HepG2 (cell line): ENCODE measurements at regions not wholly inside any gene's neighbourhood (a gene's known extent, or its start where the extent isn't known, plus 50 kb on each side); places are given as distances from the start of the nearest gene placed in this dataset.

ENCODE experiments used
- ATAC-seq: fragments of 200-7000 bp; cut with Tn5 transposase; 3 replicates; pipeline ENCODE4 v1.9.1; 2020; ENCODE audit warnings: mild to moderate bottlenecking, moderate library complexity
- BruUV-seq: library from RNA; stranded (reverse); fragments of 400-500 nt; replicated peaks from 2 replicates; lab custom pipeline; 2021; lab: Mats Ljungman, UMichigan
- CTCF ChIA-PET: fragments of 300-600 bp; formaldehyde crosslinking; extraction: SDS; loops from one replicate; lab custom pipeline; 2021; ENCODE audit warnings: low total read pairs, inconsistent platforms, low intra/inter-chr PET ratio; lab: Yijun Ruan, JAX
- POLR2A ChIA-PET: fragments of 350-600 bp; sonication (Branson Sonifier 250); formaldehyde crosslinking; loops from one replicate; lab custom pipeline; 2020; ENCODE audit warnings: antibody characterized with exemption, inconsistent platforms; lab: Yijun Ruan, JAX
- DNase-seq: peaks from one replicate; pipeline ENCODE4 v3.0.0-alpha.2; 2015; ENCODE audit warnings: low spot score
- FAIRE-seq: peaks from 3 replicates; lab custom pipeline; 2011; peaks lifted over from hg19 to GRCh38; lab: Jason Lieb, UNC
- H2AFZ ChIP-seq: one replicate; pipeline ENCODE4 v1.6.1; 2011; ENCODE audit warnings: low read length, inconsistent platforms
- H3K27ac ChIP-seq: fragments of 300-600 bp; 3 replicates; pipeline ENCODE4 v1.8.0; 2011; ENCODE audit warnings: mixed run types, mild to moderate bottlenecking, mixed read lengths, low read length, inconsistent platforms; ENCODE audit not compliant: insufficient read depth; ENCODE audit errors: extremely low read length
- H3K27me3 ChIP-seq, 2 experiments: fragments of 200-600 bp in 1 of 2; 2 replicates in 1 of 2; 3 replicates in 1 of 2; pipeline versions ENCODE4 v1.6.0 to v1.8.0; 2011; ENCODE audit warnings: low read length in 2 of 2, mild to moderate bottlenecking in 2 of 2, moderate library complexity in 2 of 2, inconsistent platforms in 1 of 2; ENCODE audit not compliant: insufficient read depth in 2 of 2, control insufficient read depth in 1 of 2
- H3K36me3 ChIP-seq, 2 experiments: fragments of 200-600 bp in 1 of 2; replicated peaks in 1 of 2; 2 replicates in 1 of 2; 3 replicates in 1 of 2; pipeline versions ENCODE4 v1.5.1 to v1.8.0; 2011; ENCODE audit warnings: low read length in 2 of 2, inconsistent platforms in 1 of 2; ENCODE audit not compliant: insufficient read depth in 2 of 2, control insufficient read depth in 1 of 2
- H3K4me1 ChIP-seq: 2 replicates; pipeline ENCODE4 v1.5.1; 2012; ENCODE audit warnings: low read length, inconsistent platforms; ENCODE audit not compliant: insufficient read depth
- H3K4me2 ChIP-seq: 2 replicates; pipeline ENCODE4 v1.6.0; 2011; ENCODE audit warnings: low read depth, low read length, inconsistent platforms
- H3K4me3 ChIP-seq, 3 experiments: fragments of 200-600 bp in 1 of 3; sonication (generic), shearing (Covaris generic) in 1 of 3; replicated peaks in 1 of 3; 2 replicates each; pipeline ENCODE4 v1.5.1; 2011 to 2016; ENCODE audit warnings: low read length in 3 of 3, inconsistent platforms in 2 of 3, low read depth in 2 of 3, mild to moderate bottlenecking in 2 of 3, control low read depth in 1 of 3, mixed read lengths in 1 of 3; ENCODE audit not compliant: insufficient read depth in 1 of 3
- H3K79me2 ChIP-seq: one replicate; pipeline ENCODE4 v1.6.1; 2011; ENCODE audit warnings: low read length, inconsistent platforms; ENCODE audit not compliant: insufficient read depth
- H3K9ac ChIP-seq: 2 replicates; pipeline ENCODE4 v1.6.0; 2011; ENCODE audit warnings: mild to moderate bottlenecking, low read depth, low read length, inconsistent platforms; ENCODE audit not compliant: insufficient read depth
- H3K9me3 ChIP-seq: 2 replicates; pipeline ENCODE4 v1.5.1; 2012; ENCODE audit warnings: mild to moderate bottlenecking, low read length
- H4K20me1 ChIP-seq: 2 replicates; pipeline ENCODE4 v1.6.0; 2011; ENCODE audit warnings: inconsistent platforms, mild to moderate bottlenecking, low read length, moderate library complexity; ENCODE audit not compliant: insufficient read depth
- DR1 ChIP-seq: sonication (generic); formaldehyde crosslinking; IDR thresholded peaks from 2 replicates; pipeline ENCODE4 v1.8.0; 2021; ENCODE audit warnings: mild to moderate bottlenecking, missing genetic modification reagents, inconsistent platforms
- GATAD2A ChIP-seq: IDR thresholded peaks from 2 replicates; pipeline ENCODE4 v1.6.1; 2016
- ZNF30 ChIP-seq: sonication (generic); formaldehyde crosslinking; IDR thresholded peaks from 2 replicates; pipeline ENCODE4 v1.5.0; 2020; ENCODE audit warnings: mild to moderate bottlenecking, missing genetic modification reagents
- ZNF672 ChIP-seq: sonication (generic); formaldehyde crosslinking; IDR thresholded peaks from 2 replicates; pipeline ENCODE4 v1.8.1; 2022; ENCODE audit warnings: missing genetic modification reagents
- WGBS: methylation state at CpG from one replicate; pipeline ENCODE4 v1.1.6; 2017; ENCODE audit warnings: low lambda C conversion rate; 5-methylcytosine and 5-hydroxymethylcytosine counted together
- in situ Hi-C: cut with HindIII; loops from 2 replicates; pipeline ENCODE4 v1.10.0; 2017; ENCODE audit warnings: low pct_unique_long_range_greater_than_20kb; ENCODE audit not compliant: extremely low pct_ligation_motif_present
- intact Hi-C: fragments of 100-400 bp; cut with micrococcal nuclease; formaldehyde crosslinking; loops from one replicate; pipeline ENCODE4 v1.10.0; 2022; ENCODE audit not compliant: unreplicated experiment
- TF ChIP-seq, protein P1 (sequence below): sonication (generic); formaldehyde crosslinking; IDR thresholded peaks from 2 replicates; pipeline ENCODE4 v1.8.1; 2023; ENCODE audit warnings: mild to moderate bottlenecking, missing genetic modification reagents, borderline replicate concordance
- TF ChIP-seq, protein P2 (sequence below): sonication (generic); formaldehyde crosslinking; IDR thresholded peaks from 2 replicates; pipeline ENCODE4 v1.5.1; 2020; ENCODE audit warnings: mild to moderate bottlenecking, missing genetic modification reagents, borderline replicate concordance

DNA sequence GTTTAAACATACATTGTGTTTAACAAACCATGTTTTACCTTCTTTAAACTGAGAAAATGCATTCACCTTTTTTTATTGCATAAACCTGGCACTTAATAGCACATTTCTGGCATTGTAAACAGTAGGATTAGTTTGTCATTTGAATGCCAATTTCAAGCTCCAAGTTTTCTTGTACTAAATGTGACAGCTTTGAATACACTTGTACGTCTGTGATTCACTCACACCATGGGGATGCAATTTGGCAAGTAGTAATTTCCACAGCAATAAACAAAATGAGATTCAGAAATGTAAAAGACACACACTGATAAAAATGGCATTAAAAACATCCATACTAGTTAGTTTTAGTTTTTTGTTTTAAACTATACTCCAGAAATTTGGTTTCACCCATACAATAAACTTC is 598.9 kb downstream of the SI start:
- Histone ChIP-seq H3K4me3 (no peak overlapping the region), H3K79me2 (no peaks in the 10 kb centered on the region), H3K27me3 (no peaks in the 10 kb centered on the region), H3K9ac (no peak overlapping the region), H3K4me1 (no peaks in the 10 kb centered on the region), H3K36me3 (no peaks in the 10 kb centered on the region), H3K9me3 (no peaks in the 10 kb centered on the region), H3K4me2 (no peak overlapping the region), H4K20me1 (no peaks in the 10 kb centered on the region), H3K27ac (no peak overlapping the region), H2AFZ (no peak overlapping the region)
- no peak for FAIRE-seq
- TF ChIP-seq GATAD2A (CRISPR knock-in tag) = no peak
- TF ChIP-seq, protein P1, sequence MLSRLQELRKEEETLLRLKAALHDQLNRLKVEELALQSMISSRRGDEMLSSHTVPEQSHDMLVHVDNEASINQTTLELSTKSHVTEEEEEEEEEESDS (CRISPR knock-in tag) = no peak
- no peak for TF ChIP-seq ZNF30 (CRISPR knock-in tag)
- TF ChIP-seq ZNF672 (CRISPR knock-in tag) = no peak
- TF ChIP-seq, protein P2, sequence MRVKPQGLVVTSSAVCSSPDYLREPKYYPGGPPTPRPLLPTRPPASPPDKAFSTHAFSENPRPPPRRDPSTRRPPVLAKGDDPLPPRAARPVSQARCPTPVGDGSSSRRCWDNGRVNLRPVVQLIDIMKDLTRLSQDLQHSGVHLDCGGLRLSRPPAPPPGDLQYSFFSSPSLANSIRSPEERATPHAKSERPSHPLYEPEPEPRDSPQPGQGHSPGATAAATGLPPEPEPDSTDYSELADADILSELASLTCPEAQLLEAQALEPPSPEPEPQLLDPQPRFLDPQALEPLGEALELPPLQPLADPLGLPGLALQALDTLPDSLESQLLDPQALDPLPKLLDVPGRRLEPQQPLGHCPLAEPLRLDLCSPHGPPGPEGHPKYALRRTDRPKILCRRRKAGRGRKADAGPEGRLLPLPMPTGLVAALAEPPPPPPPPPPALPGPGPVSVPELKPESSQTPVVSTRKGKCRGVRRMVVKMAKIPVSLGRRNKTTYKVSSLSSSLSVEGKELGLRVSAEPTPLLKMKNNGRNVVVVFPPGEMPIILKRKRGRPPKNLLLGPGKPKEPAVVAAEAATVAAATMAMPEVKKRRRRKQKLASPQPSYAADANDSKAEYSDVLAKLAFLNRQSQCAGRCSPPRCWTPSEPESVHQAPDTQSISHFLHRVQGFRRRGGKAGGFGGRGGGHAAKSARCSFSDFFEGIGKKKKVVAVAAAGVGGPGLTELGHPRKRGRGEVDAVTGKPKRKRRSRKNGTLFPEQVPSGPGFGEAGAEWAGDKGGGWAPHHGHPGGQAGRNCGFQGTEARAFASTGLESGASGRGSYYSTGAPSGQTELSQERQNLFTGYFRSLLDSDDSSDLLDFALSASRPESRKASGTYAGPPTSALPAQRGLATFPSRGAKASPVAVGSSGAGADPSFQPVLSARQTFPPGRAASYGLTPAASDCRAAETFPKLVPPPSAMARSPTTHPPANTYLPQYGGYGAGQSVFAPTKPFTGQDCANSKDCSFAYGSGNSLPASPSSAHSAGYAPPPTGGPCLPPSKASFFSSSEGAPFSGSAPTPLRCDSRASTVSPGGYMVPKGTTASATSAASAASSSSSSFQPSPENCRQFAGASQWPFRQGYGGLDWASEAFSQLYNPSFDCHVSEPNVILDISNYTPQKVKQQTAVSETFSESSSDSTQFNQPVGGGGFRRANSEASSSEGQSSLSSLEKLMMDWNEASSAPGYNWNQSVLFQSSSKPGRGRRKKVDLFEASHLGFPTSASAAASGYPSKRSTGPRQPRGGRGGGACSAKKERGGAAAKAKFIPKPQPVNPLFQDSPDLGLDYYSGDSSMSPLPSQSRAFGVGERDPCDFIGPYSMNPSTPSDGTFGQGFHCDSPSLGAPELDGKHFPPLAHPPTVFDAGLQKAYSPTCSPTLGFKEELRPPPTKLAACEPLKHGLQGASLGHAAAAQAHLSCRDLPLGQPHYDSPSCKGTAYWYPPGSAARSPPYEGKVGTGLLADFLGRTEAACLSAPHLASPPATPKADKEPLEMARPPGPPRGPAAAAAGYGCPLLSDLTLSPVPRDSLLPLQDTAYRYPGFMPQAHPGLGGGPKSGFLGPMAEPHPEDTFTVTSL (CRISPR knock-in tag) = no peak
- no peak for TF ChIP-seq DR1 (CRISPR knock-in tag)
- ChIA-PET CTCF (no interaction called here), POLR2A (no interaction called here)
- intact Hi-C loops (no loop called here), in situ Hi-C loops (no loop called here)
- WGBS = 0% methylated on average over 1 of the region's 1 CpG
- no peak for ATAC-seq
- no peak for DNase-seq
- no TSS peak for BruUV-seq
